ENCODE measurements at regions not wholly inside any gene's neighbourhood (a gene's known extent, or its start where the extent isn't known, plus 50 kb on each side); places are given as distances from the start of the nearest gene placed in this dataset.

GRCh38 chr9:105073147-105073546 is 145.2 kb upstream of the ABCA1 start:
- no peak overlapping the region for H3K27ac Mint-ChIP-seq
- DNase-seq = no peak
- intact Hi-C loops (cut with DNase I, micrococcal nuclease) = no loop called here

GRCh38 chr9:105074491-105074890 is 146.5 kb upstream of the ABCA1 start:
- no peaks in the 10 kb centered on the region for H3K36me3 Mint-ChIP-seq (ENCODE audit: low read depth)
- H3K9me3 ChIP-seq (ENCODE audit: control insufficient read depth in 1 of 2, insufficient read depth in 1 of 2, low read length in 2 of 2) = no peaks in the 10 kb centered on the region
- intact Hi-C loops (cut with DNase I, micrococcal nuclease) = no loop called here
- ChIA-PET CTCF (interaction anchor here (0.6 kb wide), 1 partner anchor 21 kb away, joined by 5 read pairs; no protein-coding TSS in a partner anchor), POLR2A (no interaction called here)
- H3K36me3 ChIP-seq (ENCODE audit: insufficient read depth, low read length) = no peaks in the 10 kb centered on the region
- no peaks in the 10 kb centered on the region for H3K4me1 ChIP-seq (ENCODE audit: insufficient read depth, low read length)
- H3K27me3 ChIP-seq (ENCODE audit: control insufficient read depth in 1 of 2, insufficient read depth in 2 of 2, low read length in 2 of 2) = no peaks in the 10 kb centered on the region
- H3K27ac ChIP-seq (ENCODE audit: low read depth in 1 of 2, low read length in 2 of 2) = no peak overlapping the region
- ATAC-seq (ENCODE audit: poor library complexity) (no peak), DNase-seq (no peak)
- no peak overlapping the region for H3K4me3 ChIP-seq (ENCODE audit: low read length)
- TF ChIP-seq, protein P1, sequence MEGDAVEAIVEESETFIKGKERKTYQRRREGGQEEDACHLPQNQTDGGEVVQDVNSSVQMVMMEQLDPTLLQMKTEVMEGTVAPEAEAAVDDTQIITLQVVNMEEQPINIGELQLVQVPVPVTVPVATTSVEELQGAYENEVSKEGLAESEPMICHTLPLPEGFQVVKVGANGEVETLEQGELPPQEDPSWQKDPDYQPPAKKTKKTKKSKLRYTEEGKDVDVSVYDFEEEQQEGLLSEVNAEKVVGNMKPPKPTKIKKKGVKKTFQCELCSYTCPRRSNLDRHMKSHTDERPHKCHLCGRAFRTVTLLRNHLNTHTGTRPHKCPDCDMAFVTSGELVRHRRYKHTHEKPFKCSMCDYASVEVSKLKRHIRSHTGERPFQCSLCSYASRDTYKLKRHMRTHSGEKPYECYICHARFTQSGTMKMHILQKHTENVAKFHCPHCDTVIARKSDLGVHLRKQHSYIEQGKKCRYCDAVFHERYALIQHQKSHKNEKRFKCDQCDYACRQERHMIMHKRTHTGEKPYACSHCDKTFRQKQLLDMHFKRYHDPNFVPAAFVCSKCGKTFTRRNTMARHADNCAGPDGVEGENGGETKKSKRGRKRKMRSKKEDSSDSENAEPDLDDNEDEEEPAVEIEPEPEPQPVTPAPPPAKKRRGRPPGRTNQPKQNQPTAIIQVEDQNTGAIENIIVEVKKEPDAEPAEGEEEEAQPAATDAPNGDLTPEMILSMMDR (IDR thresholded peaks at IDR 0.05) = no peak
- no peaks in the 10 kb centered on the region for H3K4me1 Mint-ChIP-seq (ENCODE audit: low read depth)
- H3K9me3 Mint-ChIP-seq = no peaks in the 10 kb centered on the region
- H3K4me3 Mint-ChIP-seq = no peak overlapping the region
- no peaks in the 10 kb centered on the region for H3K27me3 Mint-ChIP-seq
- no peak overlapping the region for H3K27ac Mint-ChIP-seq

More at GRCh38 chr9:105073147-105073546, 145.2 kb upstream of the ABCA1 start:
- H3K36me3 ChIP-seq (ENCODE audit: insufficient read depth, low read length) = no peaks in the 10 kb centered on the region
- H3K36me3 Mint-ChIP-seq (ENCODE audit: low read depth) = no peaks in the 10 kb centered on the region
- ATAC-seq (ENCODE audit: poor library complexity) = no peak
- H3K4me3 Mint-ChIP-seq = no peak overlapping the region
- no peaks in the 10 kb centered on the region for H3K9me3 Mint-ChIP-seq
- no peak overlapping the region for H3K4me3 ChIP-seq (ENCODE audit: low read length)
- no peaks in the 10 kb centered on the region for H3K27me3 ChIP-seq (ENCODE audit: control insufficient read depth in 1 of 2, insufficient read depth in 2 of 2, low read length in 2 of 2)
- no peaks in the 10 kb centered on the region for H3K27me3 Mint-ChIP-seq
- ChIA-PET POLR2A (no interaction called here), CTCF (no interaction called here)
- H3K9me3 ChIP-seq (ENCODE audit: control insufficient read depth in 1 of 2, insufficient read depth in 1 of 2, low read length in 2 of 2) = no peaks in the 10 kb centered on the region
- H3K4me1 Mint-ChIP-seq (ENCODE audit: low read depth) = no peaks in the 10 kb centered on the region
- TF ChIP-seq, protein P1 (IDR thresholded peaks at IDR 0.05) = no peak
- H3K27ac ChIP-seq (ENCODE audit: low read depth in 1 of 2, low read length in 2 of 2) = no peak overlapping the region
- no peaks in the 10 kb centered on the region for H3K4me1 ChIP-seq (ENCODE audit: insufficient read depth, low read length)

- ChIA-PET CTCF (no interaction called here), POLR2A (no interaction called here)
- DNase-seq (no peak), ATAC-seq (ENCODE audit: poor library complexity) (no peak)
- Mint-ChIP-seq H3K27ac (no peak overlapping the region), H3K4me3 (no peak overlapping the region), H3K4me1 (ENCODE audit: low read depth) (no peaks in the 10 kb centered on the region), H3K27me3 (no peaks in the 10 kb centered on the region), H3K36me3 (ENCODE audit: low read depth) (no peaks in the 10 kb centered on the region), H3K9me3 (no peaks in the 10 kb centered on the region)
- Histone ChIP-seq H3K4me1 (ENCODE audit: insufficient read depth, low read length) (no peaks in the 10 kb centered on the region), H3K36me3 (ENCODE audit: insufficient read depth, low read length) (no peaks in the 10 kb centered on the region), H3K9me3 (ENCODE audit: control insufficient read depth in 1 of 2, insufficient read depth in 1 of 2, low read length in 2 of 2) (no peaks in the 10 kb centered on the region), H3K27ac (ENCODE audit: low read depth in 1 of 2, low read length in 2 of 2) (no peak overlapping the region), H3K4me3 (ENCODE audit: low read length) (no peak overlapping the region), H3K27me3 (ENCODE audit: control insufficient read depth in 1 of 2, insufficient read depth in 2 of 2, low read length in 2 of 2) (no peaks in the 10 kb centered on the region)
- intact Hi-C loops (cut with DNase I, micrococcal nuclease) = no loop called here
- TF ChIP-seq, protein P1 (IDR thresholded peaks at IDR 0.05) = no peak
Measured at GRCh38 chr9:105076729-105077128, 148.8 kb upstream of the ABCA1 start.
